ENCODE measurements at regions not wholly inside any gene's neighbourhood (a gene's known extent, or its start where the extent isn't known, plus 50 kb on each side); places are given as distances from the start of the nearest gene placed in this dataset.

DNA sequence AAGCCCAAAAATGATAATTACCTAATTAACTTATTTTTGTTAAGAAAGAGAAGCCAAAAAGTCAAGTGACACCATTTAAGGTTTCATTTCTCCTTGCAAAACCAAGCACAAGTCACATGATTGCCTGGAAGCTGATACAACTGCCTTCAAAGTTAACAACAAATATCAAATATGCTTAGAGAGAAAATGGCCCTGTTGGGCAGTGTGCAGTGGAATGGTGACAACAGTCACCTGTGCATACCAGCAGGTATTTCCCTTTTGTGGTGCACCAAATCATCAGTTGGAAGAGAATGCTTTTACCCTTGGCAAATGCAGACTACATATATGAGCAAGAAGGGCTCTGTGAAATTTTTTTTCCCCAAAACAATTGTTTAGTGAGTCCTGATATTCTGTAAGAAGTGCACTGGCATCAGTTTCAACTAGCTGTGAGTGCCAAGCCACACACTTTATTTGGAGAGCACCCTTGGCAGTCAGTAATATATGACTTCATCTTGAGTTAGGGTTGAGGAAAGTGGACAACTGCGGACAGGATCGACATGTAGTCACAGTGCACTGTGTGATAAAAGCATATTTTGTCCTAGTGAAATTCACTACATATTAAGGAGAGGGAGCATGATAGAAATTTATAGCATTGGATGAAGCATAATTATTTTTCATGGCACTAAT, 74.9 kb upstream of the DOCK10 start:
- Histone ChIP-seq H3K9ac (ENCODE audit: low read length) (no peak overlapping the region), H4K20me1 (ENCODE audit: insufficient read depth, low read length) (no peaks in the 10 kb centered on the region), H3K79me2 (ENCODE audit: insufficient read depth, low read length) (no peaks in the 10 kb centered on the region), H3F3A (ENCODE audit: insufficient read depth, low read length) (no peaks in the 10 kb centered on the region), H3K27ac (ENCODE audit: low read depth, low read length, poor library complexity, severe bottlenecking) (no peak overlapping the region), H3K9me3 (ENCODE audit: low read length) (no peaks in the 10 kb centered on the region), H3K9me2 (ENCODE audit: low read depth, low read length) (no peaks in the 10 kb centered on the region), H3K36me3 (ENCODE audit: insufficient read depth, low read length) (no peaks in the 10 kb centered on the region), H3K4me2 (ENCODE audit: low read length) (no peak overlapping the region), H2AFZ (ENCODE audit: low read length) (no peak overlapping the region), H3K4me3 (ENCODE audit: low read depth, low read length, poor library complexity, severe bottlenecking) (no peak overlapping the region), H3K4me1 (ENCODE audit: insufficient read depth, low read length, severe bottlenecking) (no peaks in the 10 kb centered on the region), H3K27me3 (ENCODE audit: insufficient read depth, low read length) (no peaks in the 10 kb centered on the region)
- no peak for TF ChIP-seq EZH2 (IDR thresholded peaks at IDR 0.05; ENCODE audit: borderline replicate concordance, low read length)
- TF ChIP-seq, protein P1, sequence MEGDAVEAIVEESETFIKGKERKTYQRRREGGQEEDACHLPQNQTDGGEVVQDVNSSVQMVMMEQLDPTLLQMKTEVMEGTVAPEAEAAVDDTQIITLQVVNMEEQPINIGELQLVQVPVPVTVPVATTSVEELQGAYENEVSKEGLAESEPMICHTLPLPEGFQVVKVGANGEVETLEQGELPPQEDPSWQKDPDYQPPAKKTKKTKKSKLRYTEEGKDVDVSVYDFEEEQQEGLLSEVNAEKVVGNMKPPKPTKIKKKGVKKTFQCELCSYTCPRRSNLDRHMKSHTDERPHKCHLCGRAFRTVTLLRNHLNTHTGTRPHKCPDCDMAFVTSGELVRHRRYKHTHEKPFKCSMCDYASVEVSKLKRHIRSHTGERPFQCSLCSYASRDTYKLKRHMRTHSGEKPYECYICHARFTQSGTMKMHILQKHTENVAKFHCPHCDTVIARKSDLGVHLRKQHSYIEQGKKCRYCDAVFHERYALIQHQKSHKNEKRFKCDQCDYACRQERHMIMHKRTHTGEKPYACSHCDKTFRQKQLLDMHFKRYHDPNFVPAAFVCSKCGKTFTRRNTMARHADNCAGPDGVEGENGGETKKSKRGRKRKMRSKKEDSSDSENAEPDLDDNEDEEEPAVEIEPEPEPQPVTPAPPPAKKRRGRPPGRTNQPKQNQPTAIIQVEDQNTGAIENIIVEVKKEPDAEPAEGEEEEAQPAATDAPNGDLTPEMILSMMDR (IDR thresholded peaks at IDR 0.05; ENCODE audit: low read length), result no peak

DNA sequence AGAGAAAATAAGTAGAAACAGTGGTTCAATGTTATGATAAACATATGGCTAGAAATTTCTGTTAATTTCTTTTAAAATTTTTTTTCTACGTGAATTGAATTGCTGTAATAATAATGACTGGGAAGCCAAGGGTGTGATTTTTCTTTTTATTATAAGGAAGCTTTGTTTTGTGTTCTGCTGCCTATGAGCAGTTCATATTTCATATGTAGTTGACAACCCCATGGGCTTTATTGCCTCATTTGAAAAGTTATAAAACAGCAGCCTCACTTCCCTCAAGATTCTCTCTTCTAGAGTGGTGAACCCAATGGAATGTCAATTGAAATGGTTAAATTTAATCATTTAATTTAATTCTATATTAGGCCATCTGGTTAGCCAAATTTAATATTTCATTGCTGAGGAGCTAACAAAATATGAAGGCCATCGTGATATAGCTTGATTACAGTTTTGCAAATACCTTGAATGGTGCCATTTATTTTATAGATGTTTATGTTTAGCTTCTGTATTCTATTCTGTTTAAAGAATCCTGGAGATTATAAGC, 72.6 kb upstream of the DOCK10 start:
- Histone ChIP-seq H2AFZ (ENCODE audit: low read length) (no peak overlapping the region), H3K4me1 (ENCODE audit: insufficient read depth, low read length, severe bottlenecking) (no peaks in the 10 kb centered on the region), H3K27me3 (ENCODE audit: insufficient read depth, low read length) (no peaks in the 10 kb centered on the region), H3K79me2 (ENCODE audit: insufficient read depth, low read length) (no peaks in the 10 kb centered on the region), H3K9ac (ENCODE audit: low read length) (no peak overlapping the region), H3F3A (ENCODE audit: insufficient read depth, low read length) (no peaks in the 10 kb centered on the region), H3K4me2 (ENCODE audit: low read length) (no peak overlapping the region), H3K36me3 (ENCODE audit: insufficient read depth, low read length) (no peaks in the 10 kb centered on the region), H3K4me3 (ENCODE audit: low read depth, low read length, poor library complexity, severe bottlenecking) (no peak overlapping the region), H3K9me2 (ENCODE audit: low read depth, low read length) (no peaks in the 10 kb centered on the region), H4K20me1 (ENCODE audit: insufficient read depth, low read length) (no peaks in the 10 kb centered on the region), H3K9me3 (ENCODE audit: low read length) (no peaks in the 10 kb centered on the region), H3K27ac (ENCODE audit: low read depth, low read length, poor library complexity, severe bottlenecking) (no peak overlapping the region)
- TF ChIP-seq, protein P1 (IDR thresholded peaks at IDR 0.05; ENCODE audit: low read length), result no peak
- no peak for TF ChIP-seq EZH2 (IDR thresholded peaks at IDR 0.05; ENCODE audit: borderline replicate concordance, low read length)

DNA sequence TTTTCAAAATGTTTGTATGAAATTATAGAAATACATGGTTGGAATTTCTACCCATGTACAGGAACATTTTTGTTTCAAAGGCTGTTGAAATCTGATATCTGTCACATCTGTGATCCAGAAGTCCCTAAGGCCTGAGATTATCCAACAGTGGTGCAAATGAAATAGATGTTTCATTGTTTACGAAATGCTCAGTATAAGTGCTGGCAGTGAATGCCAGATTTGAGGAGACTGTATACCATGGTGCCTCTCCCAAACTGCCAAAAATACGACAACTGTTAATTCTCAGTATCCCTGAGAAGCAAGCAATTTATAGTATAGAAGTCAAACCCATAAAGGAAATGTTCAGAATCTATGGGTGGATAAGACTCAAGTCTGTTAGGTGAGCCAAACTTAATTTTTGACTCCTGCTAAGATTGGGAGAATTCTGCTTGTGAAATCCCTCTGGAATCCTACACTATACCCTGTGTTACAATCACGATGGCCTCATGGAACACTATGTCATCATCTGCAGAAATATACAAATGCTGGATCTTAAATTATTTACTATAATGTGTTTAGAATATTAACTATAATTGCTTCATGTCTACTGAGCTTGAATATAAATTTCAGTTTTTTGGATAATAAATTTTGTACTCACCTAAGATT, 71.2 kb upstream of the DOCK10 start:
- Histone ChIP-seq H3K4me3 (ENCODE audit: low read depth, low read length, poor library complexity, severe bottlenecking) (no peak overlapping the region), H3K79me2 (ENCODE audit: insufficient read depth, low read length) (no peaks in the 10 kb centered on the region), H3K9me2 (ENCODE audit: low read depth, low read length) (no peaks in the 10 kb centered on the region), H3K4me2 (ENCODE audit: low read length) (no peak overlapping the region), H3F3A (ENCODE audit: insufficient read depth, low read length) (no peaks in the 10 kb centered on the region), H3K27me3 (ENCODE audit: insufficient read depth, low read length) (no peaks in the 10 kb centered on the region), H3K4me1 (ENCODE audit: insufficient read depth, low read length, severe bottlenecking) (no peaks in the 10 kb centered on the region), H3K36me3 (ENCODE audit: insufficient read depth, low read length) (no peaks in the 10 kb centered on the region), H2AFZ (ENCODE audit: low read length) (no peak overlapping the region), H3K9me3 (ENCODE audit: low read length) (no peaks in the 10 kb centered on the region), H3K27ac (ENCODE audit: low read depth, low read length, poor library complexity, severe bottlenecking) (no peak overlapping the region), H4K20me1 (ENCODE audit: insufficient read depth, low read length) (no peaks in the 10 kb centered on the region), H3K9ac (ENCODE audit: low read length) (no peak overlapping the region)
- TF ChIP-seq, protein P1 (IDR thresholded peaks at IDR 0.05; ENCODE audit: low read length), result no peak
- no peak for TF ChIP-seq EZH2 (IDR thresholded peaks at IDR 0.05; ENCODE audit: borderline replicate concordance, low read length)
